GM21825 (cell line): ENCODE measurements at regions not wholly inside any gene's neighbourhood (a gene's known extent, or its start where the extent isn't known, plus 50 kb on each side); places are given as distances from the start of the nearest gene placed in this dataset.

Experiments
- ATAC-seq: cut with Tn5 transposase; IDR thresholded peaks from one replicate; pipeline ENCODE4 v1.9.1; 2021; ENCODE audit warnings: mild to moderate bottlenecking, moderate library complexity; ENCODE audit not compliant: unreplicated experiment

DNA sequence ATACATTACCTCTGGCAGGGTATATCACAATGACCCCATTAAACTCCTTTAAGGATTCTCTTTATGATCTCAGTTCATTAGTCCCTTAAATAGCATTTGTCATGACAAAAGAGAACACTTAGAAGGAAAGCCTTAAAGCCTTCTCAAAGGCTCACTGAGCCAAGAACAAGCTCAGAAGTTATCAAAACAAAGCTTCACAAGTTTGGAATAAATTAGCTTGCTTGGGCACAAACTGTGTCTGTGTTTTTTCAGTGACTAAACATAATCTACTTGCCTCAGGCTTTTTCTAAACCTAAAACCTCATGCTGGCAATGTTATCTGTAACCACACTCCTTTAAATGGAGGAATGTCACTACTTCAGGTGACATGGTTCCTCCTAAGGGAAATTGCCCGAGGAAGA, 1114.9 kb upstream of the C9orf72 start:
- no peak for ATAC-seq

- ATAC-seq, result no peak
These were observed 1118.7 kb upstream of the C9orf72 start for GRCh38 chr9:28692012-28692411.

DNA sequence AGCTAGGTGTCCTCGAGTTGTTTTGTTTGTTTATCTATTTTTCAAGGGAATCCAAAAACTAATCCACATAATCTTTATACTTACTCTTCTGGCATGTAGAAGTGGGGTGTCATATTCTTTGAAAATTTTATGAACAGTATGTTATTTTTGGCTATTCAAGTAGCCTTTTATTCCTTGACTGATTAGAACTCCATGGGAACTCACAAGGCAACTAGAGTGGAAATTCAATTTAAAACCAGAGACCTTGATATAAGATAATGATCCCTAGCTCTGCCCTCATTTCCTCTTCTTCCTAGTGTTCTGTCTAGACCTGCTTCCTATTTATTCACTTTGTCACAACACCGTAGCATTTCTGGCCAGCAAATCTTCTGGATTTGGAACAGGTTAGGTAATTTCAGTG, 1123.7 kb upstream of the C9orf72 start:
- ATAC-seq, result no peak

DNA sequence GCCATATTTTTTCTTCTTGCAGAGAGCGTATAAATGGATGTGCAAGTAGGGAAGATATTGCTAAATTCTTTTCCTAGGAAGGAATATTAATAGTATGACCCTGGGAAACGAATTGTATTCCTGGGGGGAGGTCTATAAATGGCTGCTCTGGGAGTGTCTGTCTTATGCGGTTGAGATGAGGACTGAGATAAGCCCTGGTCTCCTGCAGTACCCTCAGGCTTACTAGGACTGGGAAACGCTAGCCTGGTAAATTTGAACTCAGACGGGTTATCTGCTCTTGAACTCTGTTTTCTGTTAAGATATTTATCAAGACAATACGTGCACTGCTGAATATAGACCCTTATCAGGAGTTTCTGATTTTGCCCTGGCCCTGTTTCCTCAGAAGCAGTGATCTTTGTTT, 1126.4 kb upstream of the C9orf72 start:
- no peak for ATAC-seq

GRCh38 chr9:28707616-28708015, 1134.3 kb upstream of the C9orf72 start:
- no peak for ATAC-seq

DNA sequence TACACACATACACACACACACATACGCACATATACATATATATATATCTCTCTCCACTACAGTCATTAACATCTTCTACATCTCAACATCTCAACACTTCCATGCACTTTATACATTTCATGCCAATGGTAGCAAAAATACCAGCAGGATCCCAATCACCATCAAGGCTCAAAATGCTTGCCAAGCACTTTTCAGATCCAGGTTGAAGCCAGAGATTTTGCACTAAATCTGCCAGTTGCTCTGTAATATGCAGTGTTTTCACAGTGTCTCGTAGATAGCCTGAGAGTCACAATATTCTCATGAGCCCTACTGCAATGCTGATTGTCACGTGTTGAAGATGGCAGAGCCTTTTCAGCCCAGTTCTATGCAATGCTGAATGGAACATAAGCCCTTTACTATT, 1140.9 kb upstream of the C9orf72 start:
- no peak for ATAC-seq

- ATAC-seq, result no peak
These were observed 1144.9 kb upstream of the C9orf72 start for GRCh38 chr9:28718226-28718625.

DNA sequence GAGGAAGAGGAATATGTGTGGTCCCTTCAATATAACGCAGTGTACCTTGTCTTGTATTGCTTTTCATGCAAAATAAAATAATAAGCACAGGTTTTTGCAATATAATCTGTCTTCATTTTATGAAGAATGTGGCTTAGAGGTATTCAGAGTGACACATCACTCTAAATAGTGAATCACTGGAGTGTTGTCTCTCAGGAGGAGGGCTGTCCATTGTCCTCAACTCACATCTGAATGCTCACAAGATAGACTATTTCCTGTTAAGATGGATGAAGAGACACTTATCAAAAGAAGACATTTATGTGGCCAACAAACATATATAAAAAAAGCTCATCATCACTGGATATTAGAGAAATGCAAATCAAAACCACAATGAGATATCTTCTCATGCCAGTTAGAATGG, 1147.5 kb upstream of the C9orf72 start:
- ATAC-seq, result no peak

- ATAC-seq, result no peak
These were observed 1156.8 kb upstream of the C9orf72 start for GRCh38 chr9:28730111-28730510.

DNA sequence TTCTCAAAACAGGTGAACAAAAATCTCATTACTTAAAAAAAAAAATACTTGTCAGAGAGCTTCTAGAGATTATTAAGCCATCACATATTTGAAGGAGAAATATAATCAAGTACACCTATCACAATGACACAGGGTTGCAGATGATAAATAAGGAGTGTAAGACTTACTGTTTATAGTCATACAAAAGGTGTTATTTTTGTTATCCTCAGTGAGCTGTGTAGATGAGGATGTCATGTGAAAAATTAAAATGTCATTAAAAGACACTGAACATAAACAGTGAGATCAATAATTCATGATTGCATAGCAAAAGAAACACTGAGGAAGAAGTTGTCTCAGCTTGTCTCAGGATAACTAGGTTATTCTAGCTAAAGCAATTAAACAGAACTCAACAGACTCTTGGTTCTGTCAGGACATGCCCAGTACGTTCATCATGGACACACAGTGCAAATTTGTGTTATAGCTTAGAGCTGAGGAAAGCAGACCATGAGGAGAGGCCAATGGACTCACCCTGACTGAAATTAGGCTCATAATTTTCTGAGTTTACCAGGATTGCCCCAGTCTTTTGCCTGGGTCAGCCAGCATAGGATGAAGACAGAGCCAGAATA, 1162.6 kb upstream of the C9orf72 start:
- ATAC-seq, result no peak

- ATAC-seq, result no peak
These were observed 1168.2 kb upstream of the C9orf72 start for GRCh38 chr9:28741459-28741858.

DNA sequence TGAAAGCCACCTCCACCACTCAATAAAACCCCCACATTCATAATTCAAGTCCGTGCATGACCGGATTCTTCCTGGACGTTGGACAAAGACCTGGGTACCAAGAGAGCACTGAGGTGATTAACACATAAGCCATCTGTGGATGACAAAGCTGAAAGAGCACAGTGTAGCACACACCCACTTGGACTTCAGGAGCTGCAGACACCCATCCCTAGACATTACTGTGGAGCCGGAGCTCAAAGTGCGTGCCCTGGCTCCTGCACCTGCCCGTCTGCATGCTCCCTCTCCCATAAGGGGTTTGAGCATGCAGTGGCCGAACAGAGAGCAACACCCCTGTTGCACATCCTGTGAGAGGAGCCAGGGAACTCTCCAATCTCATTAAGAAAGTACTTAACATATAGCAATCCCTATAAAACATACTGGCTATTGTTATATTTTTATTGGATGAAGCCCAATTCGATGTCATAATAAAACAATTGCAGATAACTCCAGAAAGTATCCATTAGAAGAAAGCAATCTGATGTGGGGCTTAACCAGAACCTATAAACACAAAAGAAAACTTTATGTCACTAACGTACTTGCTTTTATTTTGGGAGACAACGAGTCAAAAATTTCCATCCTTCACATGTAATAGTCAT, 1174.2 kb upstream of the C9orf72 start:
- ATAC-seq, result no peak

- ATAC-seq, result no peak
These were observed 1176.9 kb upstream of the C9orf72 start for GRCh38 chr9:28750136-28750535.

GRCh38 chr9:28758341-28758740, 1185.1 kb upstream of the C9orf72 start:
- ATAC-seq, result no peak

DNA sequence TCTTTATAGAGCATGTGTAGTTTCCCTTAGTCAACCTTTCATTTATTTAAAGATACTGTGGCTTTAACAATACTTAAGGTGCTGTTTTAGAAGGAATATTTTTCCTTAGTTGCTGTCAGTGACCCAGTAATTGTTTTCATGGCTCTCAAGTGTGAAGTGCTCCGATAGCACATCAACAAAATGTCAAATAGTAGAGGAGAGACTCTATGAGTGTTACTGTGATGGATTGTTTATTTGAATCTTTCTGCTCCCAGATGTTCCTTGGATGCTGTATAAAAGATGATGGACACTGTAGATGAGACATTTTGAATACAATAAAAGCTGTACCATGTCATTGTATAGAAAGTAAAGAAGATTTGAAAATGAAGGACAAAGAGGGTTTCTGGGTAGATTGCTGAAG, 1185.7 kb upstream of the C9orf72 start:
- no peak for ATAC-seq

GRCh38 chr9:28762167-28762566, 1188.9 kb upstream of the C9orf72 start:
- ATAC-seq, result no peak

- no peak for ATAC-seq
These were observed 1191.3 kb upstream of the C9orf72 start for GRCh38 chr9:28764532-28764931.

DNA sequence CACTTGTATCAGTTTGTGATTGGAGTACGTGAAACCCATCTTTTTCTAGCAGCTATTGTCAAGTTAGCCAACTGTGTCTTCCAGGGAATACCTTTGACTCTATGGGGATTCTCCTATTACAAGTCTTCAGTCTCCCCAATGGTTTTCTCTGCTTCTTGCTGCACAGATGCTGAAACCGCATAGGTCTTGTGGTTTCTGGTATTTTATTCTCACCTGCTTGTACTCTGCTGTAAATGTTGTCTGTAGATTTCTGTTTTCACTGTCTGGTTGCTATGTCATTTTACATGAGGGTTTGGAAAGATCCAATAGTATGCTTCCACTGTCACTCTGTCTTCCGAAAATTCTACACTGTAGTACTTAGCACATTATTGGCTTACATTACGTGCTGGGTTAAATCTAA, 1196.9 kb upstream of the C9orf72 start:
- ATAC-seq, result no peak

- no peak for ATAC-seq
These were observed 1197.5 kb upstream of the C9orf72 start for GRCh38 chr9:28770827-28771226.

- no peak for ATAC-seq
These were observed 1201.4 kb upstream of the C9orf72 start for GRCh38 chr9:28774433-28775235.

- no peak for ATAC-seq
These were observed 1206.0 kb upstream of the C9orf72 start for GRCh38 chr9:28779243-28779642.

- ATAC-seq, result no peak
These were observed 1208.2 kb upstream of the C9orf72 start for GRCh38 chr9:28781481-28781880.
